T-helper 1 cell (primary cell): ENCODE measurements at regions not wholly inside any gene's neighbourhood (a gene's known extent, or its start where the extent isn't known, plus 50 kb on each side); places are given as distances from the start of the nearest gene placed in this dataset.
"Not testable (repeated sequence)": the region's sequence is repeated elsewhere in the genome, so short reads cannot be mapped to it uniquely, and the experiment has no call there.

Experiments
- DNase-seq, 5 donors: peaks; one replicate each; pipeline ENCODE4 v3.0.0-alpha.2; 2012 to 2020

GRCh38 chr20:26091921-26092320 is 395.3 kb upstream of the ZNF337 start:
- DNase-seq, result not testable (repeated sequence)

GRCh38 chr20:26086195-26086594 is 389.5 kb upstream of the ZNF337 start:
- not testable (repeated sequence) for DNase-seq

- DNase-seq, result not testable (repeated sequence)
These were observed 377.3 kb upstream of the ZNF337 start for GRCh38 chr20:26073972-26074371.

GRCh38 chr20:26059324-26059723 is 362.7 kb upstream of the ZNF337 start:
- DNase-seq, result not testable (repeated sequence)

GRCh38 chr20:26058446-26058845 is 361.8 kb upstream of the ZNF337 start:
- DNase-seq, result not testable (repeated sequence)

- not testable (repeated sequence) for DNase-seq
These were observed 360.6 kb upstream of the ZNF337 start for GRCh38 chr20:26057135-26057752.

- not testable (repeated sequence) for DNase-seq
These were observed 329.1 kb upstream of the ZNF337 start for GRCh38 chr20:26025792-26026191.

GRCh38 chr20:26010942-26011276 is 314.3 kb upstream of the ZNF337 start:
- DNase-seq, result not testable (repeated sequence)

- not testable (repeated sequence) for DNase-seq
These were observed 313.7 kb upstream of the ZNF337 start for GRCh38 chr20:26010224-26010941.

- peak in 3 of 5 donors; percentile 25 to 61 (median 35) for DNase-seq
These were observed 313.0 kb upstream of the ZNF337 start for GRCh38 chr20:26009402-26010223.

GRCh38 chr20:26008026-26008425 is 311.4 kb upstream of the ZNF337 start:
- DNase-seq, result not testable (repeated sequence)

GRCh38 chr20:26006164-26006563 is 309.5 kb upstream of the ZNF337 start:
- not testable (repeated sequence) for DNase-seq

- not testable (repeated sequence) for DNase-seq
These were observed 307.3 kb upstream of the ZNF337 start for GRCh38 chr20:26003959-26004358.

GRCh38 chr20:25997367-25998038 is 300.9 kb upstream of the ZNF337 start:
- not testable (repeated sequence) for DNase-seq

GRCh38 chr20:25992146-25992545 is 295.5 kb upstream of the ZNF337 start:
- no peak for DNase-seq

- no peak for DNase-seq
These were observed 295.1 kb upstream of the ZNF337 start for GRCh38 chr20:25991756-25992130.

GRCh38 chr20:25991051-25991755 is 294.6 kb upstream of the ZNF337 start:
- DNase-seq, result no peak

- not testable (repeated sequence) for DNase-seq
These were observed 293.0 kb upstream of the ZNF337 start for GRCh38 chr20:25989686-25990085.

- DNase-seq, result no peak
These were observed 292.5 kb upstream of the ZNF337 start for GRCh38 chr20:25989196-25989595.

GRCh38 chr20:25987928-25988560 is 291.4 kb upstream of the ZNF337 start:
- DNase-seq, result not testable (repeated sequence)

- peak in 4 of 5 donors; percentile 18 to 46 (median 41) for DNase-seq
These were observed 290.6 kb upstream of the ZNF337 start for GRCh38 chr20:25987073-25987927.
